C4-2B (cell line): ENCODE measurements at regions not wholly inside any gene's neighbourhood (a gene's known extent, or its start where the extent isn't known, plus 50 kb on each side); places are given as distances from the start of the nearest gene placed in this dataset.

Source experiments
- CTCF ChIP-seq: fragments of 450-650 bp; conservative IDR thresholded peaks from 2 replicates; pipeline ENCODE4 v1.5.1; 2017; ENCODE audit warnings: mild to moderate bottlenecking
- ZFX ChIP-seq: fragments of 450-650 bp; IDR thresholded peaks from 2 replicates; pipeline ENCODE4 v1.6.1; 2017

GRCh38 chr18:5627776-5628511, 84.1 kb upstream of the EPB41L3 start:
- no peak for TF ChIP-seq CTCF
- no peak for TF ChIP-seq ZFX
